ENCODE measurements at regions not wholly inside any gene's neighbourhood (a gene's known extent, or its start where the extent isn't known, plus 50 kb on each side); places are given as distances from the start of the nearest gene placed in this dataset.

DNA sequence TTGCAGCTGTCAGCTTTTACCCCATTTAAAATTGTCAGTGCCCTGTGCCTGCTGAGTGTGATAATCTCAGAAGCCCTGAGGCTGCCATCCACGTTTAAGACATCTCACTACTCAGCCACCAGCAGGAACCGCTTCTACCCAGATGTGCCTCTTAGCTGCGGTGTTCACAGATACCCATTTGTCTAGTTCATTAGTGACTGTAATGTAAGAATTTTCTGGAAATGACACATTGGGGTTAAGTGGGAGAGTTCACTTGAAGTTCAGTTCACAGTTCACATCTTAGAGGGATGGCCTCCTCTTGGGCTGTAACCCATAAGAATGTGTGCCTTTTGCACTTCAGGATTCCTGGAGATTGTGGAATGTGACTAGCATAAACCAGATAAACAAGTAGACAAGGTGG lies 477.7 kb downstream of the BTBD3 start:
- no peak for DNase-seq

DNA sequence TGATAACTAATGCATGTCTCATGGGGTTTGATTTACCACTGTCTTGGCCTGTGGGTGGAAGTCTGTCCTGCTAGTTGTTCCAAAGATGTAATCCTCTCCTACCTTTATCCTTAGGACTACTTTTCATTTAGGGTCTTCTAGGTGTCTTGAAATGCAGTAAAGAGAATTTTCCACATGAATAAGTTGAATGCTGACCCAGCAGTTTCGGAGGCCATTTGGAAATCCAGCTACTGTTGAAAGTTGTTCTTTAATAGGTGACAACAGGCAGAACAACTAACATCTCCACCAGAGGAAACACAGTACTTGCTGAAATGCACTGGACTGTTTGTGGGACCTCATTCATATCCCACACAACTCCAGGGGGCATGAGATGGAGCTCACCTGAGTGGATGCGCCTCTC lies 478.1 kb downstream of the BTBD3 start:
- no peak for DNase-seq

DNA sequence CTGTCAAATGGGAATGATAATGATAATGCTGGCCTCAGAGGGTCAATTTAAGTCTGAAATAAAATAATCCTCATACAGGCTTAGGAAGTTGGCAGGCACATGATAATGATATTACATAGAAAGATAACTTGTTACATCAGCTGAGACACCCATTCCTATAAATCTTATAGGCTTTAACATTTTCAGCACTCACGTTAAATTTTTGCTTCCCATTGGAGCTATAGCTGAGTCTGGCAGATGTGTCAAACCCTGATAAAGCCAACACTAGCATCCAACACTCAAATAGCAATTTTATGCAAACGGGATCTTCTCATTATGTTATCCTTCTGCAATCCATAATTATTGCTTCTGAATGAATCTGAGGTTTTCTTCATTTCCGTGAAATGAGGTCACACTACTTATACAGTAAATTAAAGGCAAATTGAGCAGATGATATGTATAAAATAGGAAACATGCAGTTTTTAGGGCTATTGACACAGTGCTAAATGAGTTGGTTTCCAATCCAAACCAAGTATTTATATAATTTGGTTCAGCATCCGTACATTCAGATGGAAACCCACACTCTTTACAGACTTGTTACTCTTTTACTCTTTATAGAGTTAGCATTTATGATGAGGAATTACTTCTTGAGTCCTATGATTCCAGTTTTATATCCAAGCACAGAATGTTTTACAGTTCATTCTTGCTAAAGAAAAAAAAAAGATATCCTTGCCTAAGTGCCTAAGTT lies 481.6 kb downstream of the BTBD3 start:
- no peak for DNase-seq

DNA sequence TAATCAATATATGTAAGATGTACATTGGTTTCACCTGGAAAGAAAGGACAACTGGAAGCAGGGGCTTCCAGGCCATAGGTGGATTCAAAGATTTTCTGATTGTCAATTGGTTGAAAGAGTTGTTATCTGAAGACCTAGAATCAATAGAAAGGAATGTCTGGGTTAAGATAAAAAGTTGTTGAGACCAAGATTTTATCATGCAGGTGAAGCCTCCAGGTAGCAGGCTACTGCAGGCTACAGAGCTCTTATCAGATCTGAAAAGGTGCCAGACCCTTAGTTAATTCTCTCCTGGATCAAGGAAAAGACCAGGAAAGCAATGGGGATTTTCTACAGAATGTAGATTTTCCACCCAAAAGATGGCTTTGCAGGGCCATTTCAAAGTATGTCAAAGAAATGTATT lies 487.2 kb downstream of the BTBD3 start:
- no peak for DNase-seq

DNA sequence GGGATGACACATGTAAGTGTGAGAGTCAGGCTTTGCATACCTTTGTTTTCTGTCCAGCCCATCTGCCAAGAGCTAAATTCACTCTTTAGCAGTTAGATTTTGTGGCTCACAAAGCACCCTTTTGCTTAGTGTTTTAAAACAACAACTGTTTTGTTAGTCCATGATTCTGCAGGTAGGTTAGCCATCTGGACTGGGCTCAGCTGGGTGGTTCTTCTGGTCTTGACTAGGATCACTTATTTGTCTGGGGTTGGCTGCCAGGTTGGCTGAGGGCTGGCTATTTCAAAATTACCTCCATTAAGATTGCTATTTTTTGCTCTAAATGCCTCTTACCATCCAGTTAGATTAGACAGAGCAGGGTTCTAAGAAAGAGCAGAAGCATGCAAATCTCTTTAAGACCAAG lies 489.3 kb downstream of the BTBD3 start:
- no peak for DNase-seq

DNA sequence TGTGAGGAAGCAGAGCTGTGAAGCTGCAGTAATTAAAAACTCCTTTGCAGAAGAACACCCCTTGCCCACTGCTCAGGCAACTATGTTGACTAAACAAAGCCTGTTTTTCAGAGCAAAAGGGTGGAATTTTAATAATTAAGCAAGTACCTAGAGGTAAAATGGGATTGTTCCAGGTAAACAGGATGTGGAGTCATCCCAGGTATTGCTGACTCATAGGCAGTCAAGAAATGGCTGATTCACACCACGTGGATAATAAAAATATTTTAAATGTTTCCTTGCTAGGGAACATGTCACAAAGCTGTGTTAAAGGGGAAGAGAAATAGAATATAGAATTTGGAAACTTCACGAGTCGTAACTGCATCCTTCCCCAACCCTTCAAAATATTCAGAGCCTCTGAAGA lies 491.8 kb downstream of the BTBD3 start:
- no peak for DNase-seq

DNA sequence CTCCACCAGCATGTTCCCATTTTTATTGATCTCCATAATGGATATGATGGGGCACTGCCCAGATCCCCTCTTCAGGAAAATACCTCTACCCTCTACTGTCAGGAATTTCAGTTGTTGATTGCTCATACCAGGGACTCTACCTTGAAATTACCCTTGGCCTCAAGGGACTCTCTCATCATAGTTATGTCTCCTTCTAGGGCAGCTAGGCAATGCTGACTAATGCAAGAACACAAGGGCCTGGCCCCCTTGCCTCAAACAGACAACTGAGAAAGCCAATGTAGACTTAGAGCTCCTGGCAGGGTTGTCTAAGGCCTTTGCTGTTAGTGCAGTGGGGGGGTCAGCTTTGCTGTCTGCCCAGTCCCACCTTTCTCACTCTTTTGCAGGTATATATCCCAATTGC lies 493.1 kb downstream of the BTBD3 start:
- DNase-seq, result no peak

DNA sequence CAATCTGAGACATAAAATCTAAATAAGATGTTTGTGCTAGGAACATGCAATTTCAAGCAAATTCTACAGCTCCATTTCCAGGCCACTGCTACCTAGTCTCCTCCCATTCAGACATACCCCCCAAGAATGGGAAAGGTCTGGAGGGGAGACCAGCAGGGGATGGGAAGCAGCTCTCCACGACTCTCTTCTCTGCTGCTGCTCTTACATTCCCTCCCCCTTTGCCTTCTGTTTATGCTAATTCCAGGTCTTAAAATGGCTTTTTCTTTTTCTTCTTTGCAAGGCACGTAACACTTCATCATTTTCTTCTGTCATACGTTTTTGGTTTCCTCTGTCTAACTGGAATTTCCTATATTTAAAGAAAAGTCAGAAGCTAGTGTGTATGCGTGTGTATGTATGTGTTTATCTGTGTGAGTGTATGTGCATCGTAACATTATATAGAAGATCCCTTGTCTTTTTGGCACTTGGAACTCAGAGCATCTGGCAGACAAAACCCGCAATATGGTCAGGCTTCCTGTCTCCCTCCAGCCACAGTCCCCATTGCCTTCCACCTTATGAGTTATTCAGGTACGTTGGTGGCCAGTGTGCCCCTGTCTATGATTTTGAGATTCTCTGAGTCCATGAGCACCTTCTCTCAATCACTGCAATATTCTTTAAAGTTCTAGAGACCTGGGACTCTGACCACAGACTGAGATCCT lies 493.7 kb downstream of the BTBD3 start:
- no peak for DNase-seq

DNA sequence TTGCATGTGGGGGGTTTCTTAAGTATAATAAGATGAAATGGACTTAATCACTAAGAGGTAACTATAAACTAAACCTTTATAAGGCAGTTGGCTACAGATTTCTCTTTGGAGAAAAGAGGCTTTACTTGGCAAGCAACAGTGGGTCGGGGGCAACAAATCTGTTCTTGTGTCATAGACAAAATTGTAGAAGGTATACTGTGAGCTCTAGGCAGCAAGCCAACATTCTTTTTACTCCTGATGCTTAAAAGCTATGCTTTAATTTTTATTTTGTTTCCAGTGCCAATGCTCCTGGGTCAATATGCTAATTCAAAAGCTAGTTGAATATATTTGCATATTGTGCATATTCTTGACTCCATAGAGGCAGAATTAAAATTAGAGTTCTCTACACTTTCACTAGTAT lies 495.4 kb downstream of the BTBD3 start:
- no peak for DNase-seq

DNA sequence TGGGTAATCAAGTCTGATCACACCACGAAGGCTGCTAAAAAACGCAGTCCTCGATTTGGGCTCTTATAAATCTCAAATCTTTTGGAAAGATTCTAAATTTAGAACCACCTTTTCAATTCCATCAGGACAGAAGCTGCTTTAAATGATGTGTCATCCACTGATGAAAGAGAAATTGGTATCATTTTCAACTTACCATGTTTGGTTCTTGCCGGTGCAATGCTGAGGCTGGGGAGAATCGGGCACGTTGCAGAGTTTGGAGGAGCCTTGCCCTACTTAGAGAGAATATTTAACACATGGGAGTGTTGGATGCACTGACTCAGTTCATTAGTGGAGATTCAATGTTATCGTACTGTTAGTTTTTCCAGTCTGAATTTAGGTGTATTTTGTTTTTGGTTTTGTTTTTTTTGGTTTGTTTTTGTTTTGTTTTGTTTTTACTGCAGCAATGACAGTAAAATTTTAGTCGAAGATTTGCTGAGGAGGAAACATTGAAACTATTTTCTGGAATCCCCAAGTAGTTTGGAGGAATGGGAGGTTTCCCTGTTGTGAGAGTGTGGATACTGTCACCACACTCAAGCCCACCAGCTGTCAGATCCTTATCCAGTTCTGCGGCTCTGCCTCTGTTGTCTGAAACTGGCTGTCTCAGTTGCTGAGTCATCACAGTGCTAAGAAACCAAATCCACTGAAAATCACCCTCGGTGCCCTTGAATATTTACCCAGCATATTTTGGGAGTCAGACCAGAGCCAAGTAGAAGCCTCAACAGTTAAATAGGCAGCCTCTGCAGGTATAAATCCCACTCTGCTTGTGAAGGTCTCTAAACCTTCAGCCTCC lies 497.0 kb downstream of the BTBD3 start:
- no peak for DNase-seq

DNA sequence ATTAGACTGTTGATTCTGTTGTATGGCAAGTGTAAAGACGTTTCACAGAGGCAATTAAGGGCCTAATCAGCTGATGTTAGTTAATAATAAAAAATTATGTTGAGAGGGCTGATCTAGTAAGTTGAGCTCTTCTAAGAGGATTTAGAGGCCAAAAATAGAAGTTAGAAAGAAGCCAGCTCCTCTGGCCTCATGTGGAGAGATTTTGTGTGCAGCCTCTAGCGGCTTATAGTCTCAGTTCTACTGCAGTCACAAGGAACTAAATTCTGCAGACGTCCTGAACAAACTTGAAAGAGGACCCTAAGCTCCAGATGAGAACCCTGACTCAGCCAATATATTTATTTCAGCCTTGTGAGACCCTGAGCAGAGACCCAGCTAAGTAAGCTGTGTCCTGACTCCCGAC lies 498.6 kb downstream of the BTBD3 start:
- no peak for DNase-seq

DNA sequence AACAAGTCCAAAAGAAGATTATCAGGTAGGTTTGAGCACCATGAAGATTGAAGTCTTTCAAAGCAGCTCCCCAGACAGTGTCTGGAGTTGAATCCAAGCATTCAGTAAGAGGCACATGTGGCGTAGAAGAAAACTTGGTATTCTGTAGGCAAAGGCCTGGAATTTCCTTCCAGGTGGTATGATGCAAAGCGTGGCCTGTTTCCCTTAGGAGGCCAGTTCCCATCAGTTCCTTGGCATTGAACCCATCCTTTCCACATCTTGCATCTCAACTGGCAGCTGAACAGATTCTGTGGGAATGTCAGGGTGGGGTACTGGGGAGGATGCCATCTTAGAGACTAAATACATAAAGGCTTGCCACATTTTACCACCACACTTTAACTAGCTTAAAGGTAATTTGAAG lies 516.0 kb downstream of the BTBD3 start:
- DNase-seq, result no peak

DNA sequence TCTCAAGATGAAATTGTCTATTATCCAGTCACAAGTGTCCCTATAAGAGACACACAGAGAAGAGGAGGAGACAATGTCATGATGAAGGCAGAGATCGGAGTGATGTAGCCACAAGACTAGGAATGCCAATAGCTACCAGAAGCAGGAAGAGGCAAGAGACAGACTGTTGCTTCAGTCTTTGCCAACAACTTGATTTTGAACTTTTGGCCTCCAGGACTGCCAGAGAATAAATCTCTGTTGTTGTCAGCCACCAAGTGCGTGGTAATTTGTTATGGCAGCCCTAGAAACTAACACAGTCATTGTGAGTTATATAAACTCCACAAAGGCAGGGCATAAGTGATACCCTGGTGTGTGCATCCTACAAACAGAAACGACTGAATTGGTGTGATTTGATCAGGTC lies 517.0 kb downstream of the BTBD3 start:
- DNase-seq, result no peak

DNA sequence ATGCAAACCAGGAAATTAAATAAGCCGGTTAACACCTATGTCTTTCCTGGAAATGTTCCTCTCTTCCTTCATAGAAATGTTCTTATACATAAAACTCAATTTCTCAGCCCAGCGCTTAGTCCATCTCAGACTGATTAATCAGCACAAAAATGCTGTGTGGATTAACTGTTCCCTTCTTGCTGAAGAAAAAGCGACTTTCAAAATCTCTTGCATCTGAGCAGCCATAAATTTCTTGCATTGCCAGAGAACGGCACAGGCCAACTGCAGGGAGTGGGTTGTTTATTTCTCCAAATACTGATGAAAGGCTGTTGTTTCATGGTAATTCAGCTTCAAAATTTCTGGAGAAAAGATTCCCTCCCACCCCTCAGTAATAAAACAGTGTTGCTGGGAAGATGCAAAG lies 517.6 kb downstream of the BTBD3 start:
- DNase-seq, result no peak

DNA sequence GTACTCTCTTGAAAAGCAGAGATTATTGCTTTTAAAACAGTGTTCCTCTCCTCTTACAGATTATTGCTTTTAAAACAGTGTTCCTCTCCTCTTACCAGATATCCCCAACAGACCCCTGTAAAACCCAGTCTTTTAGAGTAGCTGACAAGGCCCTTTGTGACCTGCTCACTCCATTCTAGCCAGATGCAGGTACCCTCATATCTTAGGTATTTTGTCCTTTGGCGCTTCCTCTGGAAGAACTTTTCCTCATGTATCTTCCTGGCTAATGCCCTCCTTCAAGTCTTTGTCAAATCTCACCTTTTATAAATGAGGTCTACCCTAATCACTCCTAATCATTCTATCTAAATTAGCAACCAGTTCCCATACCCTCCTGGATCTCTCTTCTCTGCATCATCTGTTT lies 536.0 kb downstream of the BTBD3 start:
- DNase-seq, result no peak

DNA sequence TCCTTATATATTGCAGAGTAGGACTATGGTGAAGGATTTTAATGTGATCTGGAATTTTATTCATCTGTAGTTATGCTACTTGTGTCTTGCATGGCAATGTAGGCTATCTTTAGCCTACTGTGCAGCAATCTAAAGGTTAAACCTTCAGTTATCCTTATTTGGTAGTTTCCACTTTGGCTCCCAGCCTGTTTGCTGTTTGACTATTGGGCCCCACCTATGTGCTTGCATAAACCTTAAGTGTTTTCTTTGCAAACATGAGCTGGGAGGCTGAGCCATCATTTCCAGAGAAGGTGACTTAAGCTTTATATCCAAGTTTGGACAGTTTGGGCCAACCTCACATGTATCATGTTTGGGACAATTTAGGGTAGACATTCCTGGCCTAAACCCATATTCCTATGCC lies 537.5 kb downstream of the BTBD3 start:
- DNase-seq, result no peak

DNA sequence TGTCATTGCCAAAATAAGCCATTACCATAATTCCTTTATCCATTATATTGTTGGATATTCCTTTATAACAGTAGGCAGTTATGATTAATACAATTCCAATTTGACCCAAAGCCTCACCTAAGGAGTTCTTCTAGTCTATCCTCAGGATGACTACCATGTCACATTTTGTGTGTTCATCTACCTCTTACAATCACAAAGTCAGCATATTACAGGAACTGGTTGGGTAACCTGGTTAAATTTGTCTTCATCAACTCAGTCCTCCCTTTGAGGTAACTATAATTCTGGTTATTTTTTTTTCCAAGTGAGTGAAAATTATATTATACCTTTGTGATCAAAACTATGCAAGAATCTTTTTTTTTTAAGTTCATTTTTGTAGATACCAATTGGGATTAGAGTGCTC lies 540.5 kb downstream of the BTBD3 start:
- DNase-seq, result no peak

DNA sequence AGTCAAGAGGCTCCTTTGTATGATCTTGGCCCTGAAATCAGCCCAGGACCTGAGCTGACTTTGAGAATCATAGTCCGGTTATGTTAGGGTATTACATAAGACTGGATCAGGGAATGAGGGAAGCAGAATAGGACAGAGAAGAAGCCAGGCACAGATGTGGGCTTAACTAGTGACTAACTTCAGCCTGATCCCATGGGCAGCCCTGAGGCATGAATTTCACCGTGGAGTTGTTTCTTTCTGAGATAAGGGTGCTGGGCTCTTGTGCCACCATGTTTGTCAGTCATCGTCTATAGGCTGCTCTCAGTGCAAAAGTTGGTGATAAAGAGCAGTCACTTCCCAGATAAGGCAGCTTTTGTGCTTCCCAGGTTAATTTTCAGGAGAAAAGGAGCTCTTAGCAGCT lies 544.7 kb upstream of the SPTLC3 start:
- no peak for DNase-seq

DNA sequence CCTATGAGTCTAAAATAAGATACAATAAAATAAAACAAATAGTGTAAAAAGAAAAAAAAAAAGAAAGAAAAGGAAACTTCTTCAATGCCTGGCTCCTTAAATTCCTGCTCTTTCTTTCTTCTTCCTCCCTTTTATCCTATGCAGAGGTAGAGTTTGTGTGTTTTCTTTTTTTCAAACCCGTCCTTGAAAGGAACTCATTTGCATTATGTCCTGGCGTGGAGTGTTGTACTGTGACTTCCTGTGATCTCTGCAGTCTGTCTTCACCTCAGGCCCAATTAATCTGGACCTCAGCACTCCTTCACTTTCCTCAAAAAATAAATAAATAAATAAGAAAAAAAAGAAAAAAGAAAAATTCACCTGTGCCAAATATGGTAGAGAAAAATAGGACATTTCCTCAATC lies 541.9 kb upstream of the SPTLC3 start:
- no peak for DNase-seq

DNA sequence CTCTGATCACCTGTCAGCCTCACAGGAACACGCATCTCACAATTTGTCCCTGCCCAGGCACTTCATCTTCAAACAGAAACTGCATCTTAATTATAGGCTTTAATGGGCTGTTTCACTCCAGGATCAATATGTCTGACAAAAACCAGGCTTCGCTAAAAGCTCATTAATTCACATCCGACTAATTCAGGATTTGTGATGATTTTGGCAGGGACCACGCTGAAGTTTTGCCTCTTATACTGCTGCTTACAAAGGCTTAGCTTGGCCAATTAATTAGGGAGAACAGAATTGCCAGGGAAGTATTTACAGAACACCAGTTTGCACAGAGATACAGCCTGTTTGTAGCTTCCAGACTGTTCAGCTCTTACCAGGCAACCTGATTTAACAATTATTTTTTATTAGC lies 541.0 kb upstream of the SPTLC3 start:
- DNase-seq, result no peak

DNA sequence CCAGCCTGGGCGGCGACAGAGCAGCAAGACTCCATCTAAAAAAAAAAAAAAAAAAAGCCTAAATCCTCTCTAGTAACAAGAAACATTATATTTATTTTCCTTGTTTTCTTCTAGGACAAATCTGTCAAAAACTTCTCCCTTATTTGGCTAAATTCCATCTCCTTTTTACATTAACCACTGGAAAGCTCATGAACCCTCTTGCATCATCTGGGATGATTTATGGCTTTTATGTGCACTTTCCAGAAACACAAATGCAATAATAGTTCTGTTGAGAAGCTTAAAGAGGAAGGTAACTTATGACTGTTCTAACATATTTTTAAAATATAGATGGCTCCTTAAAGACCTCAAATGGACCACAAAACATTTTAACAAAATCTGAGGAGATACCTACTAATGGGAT lies 526.1 kb upstream of the SPTLC3 start:
- no peak for DNase-seq

DNA sequence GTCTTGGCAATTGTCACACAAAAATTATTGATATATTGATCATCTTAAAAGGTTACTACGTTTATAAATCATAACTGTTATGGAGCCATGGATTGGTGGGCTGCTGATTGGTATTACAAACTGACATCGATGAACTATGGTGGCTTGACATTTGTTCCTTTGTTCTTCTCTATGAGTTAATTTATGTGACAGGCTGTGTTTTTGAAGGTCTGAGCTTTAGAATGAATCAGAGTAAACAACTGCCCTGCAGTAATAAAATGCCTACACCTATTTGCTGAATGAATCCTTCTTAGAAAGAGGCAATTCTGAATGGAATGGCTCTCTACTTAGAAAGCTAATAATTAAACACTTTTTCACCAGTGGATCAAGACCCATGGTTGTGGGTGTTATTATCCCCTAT lies 506.3 kb upstream of the SPTLC3 start:
- no peak for DNase-seq

DNA sequence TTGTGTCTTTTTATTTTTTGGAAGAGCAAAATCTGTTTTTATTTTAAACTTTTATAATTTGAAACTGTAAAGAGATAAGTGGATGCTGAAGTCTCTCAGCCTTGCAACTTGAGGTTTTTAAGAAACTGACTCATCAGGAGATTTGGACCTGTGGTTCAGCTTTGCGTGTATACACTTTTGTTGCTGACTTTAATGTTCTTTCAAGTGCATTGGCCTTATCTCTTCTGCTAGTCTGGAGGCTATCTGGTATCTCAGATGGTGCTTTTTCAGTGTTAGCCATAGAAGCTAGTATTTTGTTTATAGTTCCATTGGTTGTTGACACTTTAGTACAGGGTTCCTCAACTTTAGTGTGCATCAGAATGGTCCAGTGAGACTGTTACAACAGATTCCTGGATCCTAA lies 504.0 kb upstream of the SPTLC3 start:
- no peak for DNase-seq

DNA sequence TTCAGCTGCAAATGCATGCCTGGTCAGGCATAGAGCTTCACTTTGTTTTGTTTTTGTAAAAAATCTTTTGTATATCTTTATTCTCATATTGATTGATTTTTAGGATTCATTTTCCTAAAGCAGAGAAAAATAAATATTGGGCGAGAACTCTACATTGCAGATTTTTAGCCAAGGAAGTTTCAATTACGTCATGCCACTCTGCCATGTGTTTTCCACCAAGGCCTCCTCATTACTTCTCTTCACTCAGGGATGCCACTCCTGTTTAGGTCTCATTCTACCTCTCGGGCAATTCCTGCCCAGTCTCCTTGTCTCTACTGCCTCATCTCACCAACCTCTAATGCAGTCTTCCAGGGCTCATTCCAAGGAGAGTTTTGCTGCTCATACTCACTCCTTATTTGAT lies 497.3 kb upstream of the SPTLC3 start:
- no peak for DNase-seq

All from NCI-H226 (cell line).